ENCODE measurements at regions not wholly inside any gene's neighbourhood (a gene's known extent, or its start where the extent isn't known, plus 50 kb on each side); places are given as distances from the start of the nearest gene placed in this dataset.

DNA sequence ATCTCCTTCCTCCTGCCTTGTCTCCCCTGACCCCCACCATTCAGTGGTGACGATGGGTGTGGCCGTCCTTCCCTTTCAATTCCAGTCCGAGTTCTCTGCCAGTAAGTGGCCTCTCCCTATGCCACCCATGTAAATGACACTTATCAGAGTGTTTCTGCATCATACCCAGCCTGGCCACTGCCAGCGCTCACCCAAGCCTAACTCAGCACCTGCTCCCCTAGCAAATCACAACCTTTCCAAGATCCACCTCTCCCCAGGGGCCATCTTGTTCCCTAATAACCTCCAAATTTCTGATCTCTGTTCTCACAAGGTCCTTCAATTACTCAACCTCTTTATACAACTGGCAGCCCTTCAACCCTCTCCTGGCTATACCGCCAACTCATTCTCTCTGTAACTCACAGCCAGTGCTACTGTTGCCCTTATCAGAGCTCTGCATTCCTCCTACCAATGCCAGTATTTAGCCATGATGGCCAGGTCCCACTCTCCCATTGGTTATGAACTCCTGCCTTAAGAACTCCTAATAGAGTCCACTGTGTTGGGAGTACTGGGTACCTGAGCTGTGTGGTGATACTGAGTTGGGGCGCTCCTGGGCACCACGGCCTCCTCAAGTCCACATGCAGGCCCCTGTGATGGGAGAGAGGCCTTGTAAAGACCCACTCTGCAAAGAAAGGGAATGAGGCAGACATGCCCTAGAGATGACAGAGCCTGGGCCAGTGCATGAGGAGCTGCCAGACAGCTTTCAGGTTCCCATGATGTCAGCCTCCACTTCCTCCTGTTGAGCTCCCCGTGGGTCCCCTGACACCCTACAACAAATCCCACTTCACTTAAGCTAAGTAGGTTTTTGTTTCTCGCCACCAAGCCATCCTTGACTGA lies 187.4 kb upstream of the RREB1 start:
- no peak for DNase-seq

DNA sequence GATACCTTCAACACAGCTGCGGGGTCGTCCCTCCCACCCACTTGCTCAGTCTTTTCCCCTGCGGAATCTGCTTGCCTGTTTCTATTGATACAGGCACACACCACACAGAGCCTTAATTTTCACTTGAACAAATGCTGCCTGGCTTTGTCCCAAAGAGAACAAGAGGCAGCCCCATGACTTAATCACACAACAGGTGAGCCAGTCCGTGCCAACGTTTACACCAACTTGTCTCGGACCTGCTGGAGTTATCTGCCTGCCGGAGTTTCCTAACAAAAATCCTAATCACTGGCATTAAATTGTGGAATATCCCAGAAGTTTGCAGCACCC lies 186.8 kb upstream of the RREB1 start:
- no peak for DNase-seq

DNA sequence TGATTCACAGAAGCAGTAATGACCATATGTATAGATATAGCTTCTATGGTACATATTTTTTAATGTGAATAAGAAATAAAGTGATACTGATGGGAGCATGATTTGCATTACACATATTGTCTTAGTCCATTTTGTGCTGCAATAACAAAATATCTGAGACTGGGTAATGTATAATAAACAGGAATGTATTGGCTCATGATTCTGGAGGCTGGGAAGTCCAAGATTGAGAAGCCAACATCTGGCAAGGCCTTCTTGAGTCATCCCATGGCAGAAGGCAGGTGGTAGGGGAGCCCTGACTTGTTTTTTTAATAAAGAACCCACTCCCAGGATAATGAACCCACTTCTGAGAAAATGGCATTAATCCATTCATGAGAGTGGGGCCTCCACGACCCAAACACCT lies 185.6 kb upstream of the RREB1 start:
- no peak for DNase-seq

DNA sequence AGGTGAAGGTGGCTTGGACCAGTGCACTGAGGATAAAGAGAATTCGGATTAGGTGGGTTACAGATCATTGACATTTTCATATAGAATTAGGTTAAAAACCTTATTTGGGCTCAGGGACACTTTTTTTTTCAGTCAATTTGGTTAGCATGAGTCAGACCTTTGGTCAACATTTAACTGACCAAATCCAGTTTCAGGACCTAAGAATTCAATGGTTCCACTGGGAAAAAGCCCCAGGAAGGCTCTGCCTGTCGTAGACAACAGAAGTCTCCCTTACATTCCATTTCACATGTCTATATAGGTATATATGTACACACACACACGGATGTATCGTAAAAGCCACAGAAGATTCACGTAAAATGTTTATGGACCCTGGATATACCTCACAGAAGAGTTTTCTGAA lies 184.2 kb upstream of the RREB1 start:
- DNase-seq, result no peak

DNA sequence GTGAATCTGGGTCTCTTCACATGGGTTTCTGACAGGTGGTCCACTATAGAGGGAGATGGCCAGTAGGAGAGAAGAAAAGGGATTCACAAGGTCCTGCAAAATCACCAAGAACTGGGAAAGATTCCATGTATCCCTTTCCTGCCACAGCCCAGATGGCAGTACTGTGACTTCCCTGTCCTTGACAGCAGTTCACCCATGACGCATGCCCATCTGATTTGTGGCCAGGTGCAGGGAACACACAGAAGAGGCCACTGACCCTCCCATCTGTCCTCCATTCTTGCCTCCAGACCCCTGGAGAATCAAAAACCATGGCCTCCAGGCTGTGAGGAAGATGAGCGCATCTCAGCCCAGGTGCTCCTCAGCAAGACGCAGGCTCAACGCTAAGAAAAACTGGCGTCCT lies 183.1 kb upstream of the RREB1 start:
- DNase-seq, result no peak

DNA sequence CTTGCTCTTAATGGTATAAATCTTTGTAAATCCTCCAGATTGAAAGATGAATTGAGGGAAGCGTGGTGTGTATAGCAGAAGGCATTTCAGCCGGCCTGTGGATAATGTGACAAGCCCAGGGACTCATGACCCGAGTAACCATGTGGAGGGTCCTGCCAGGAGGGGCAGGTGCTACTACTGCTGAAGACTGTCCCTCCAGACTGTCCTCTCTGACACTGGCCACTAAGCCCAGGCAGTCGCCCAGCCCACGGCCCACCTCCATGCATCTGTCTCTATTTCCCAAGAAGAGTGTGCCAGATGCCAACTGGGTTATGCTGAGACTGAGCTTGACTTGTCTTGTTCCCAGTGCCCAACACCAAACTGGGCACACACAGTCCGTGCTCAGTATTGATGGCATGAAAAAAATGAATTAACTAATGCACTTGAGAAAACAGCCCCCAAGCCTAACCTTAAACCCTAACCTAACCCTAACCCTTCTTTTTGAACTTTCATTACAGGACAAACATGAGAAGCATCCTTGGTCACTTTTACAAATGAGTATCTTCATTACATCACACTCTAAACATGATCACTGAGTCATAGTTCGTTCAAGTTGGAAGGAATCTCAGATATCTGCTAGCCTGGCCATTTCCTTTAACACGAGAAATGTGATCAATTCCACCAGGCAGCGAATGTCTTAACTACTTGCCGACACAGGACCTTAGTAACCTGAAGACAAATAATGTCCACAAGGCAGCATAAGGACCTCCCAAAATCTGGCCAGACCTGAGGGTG lies 182.2 kb upstream of the RREB1 start:
- DNase-seq, result no peak

DNA sequence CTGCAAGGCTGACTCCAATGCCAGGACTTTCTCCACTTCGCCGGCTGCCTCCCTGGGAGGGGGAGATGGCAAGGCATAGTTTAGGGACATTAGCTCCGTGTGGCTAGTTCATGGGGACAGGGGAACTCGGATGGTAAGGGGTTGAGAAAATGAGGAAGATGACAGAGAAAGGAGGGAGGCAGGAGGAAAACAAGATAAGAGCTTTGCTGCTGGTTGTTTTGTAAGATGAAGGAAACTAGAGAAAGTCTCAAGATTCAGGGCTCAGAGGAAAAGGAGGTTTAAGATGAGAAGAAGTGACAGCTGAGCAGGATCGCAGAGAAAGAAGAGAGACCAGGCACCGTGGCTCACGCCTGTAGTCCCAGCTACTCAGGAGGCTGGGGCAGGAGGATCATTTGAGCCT lies 180.9 kb upstream of the RREB1 start:
- DNase-seq, result no peak

DNA sequence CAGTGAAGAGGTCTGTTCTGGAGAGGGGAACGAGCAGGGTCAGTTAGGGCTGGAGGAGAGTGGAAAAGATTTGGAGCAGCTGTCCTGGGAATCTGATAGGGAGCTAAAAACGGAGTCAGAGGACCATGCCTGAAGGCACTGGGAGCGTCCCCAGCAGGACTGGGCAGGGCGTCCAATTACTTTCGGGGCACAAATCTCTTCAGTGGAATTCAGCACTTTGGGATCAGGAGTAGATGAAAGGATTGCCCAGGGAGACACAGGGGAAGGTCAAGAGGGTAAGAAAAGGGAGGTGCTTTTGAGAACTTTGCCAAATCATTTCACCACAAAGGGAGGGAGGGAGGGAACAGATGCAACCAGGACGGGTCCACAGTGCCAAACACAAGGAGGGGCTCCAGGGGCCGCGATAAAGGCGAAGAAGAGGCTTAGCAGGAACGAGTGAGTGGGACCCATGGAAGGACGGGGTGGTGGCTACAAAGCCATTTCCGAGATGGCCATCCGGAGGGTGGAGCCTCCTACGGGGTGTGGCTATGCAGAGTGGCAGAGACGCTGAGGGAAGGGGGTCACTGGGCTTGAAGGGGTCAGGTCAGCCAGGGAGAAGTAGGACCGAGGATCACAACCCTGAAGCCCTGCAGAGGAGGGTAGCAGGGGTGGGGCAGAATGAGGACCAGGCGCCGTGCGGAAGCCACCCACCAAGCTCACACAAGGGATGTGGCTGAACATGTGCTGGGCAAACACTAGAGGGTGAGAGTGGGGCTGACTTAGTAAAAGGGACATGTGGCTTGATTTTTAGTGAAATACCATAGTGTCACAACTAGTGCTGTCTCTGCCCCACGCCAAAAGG lies 180.0 kb upstream of the RREB1 start:
- DNase-seq, result peak in 1 of 2 donors; percentile 33

DNA sequence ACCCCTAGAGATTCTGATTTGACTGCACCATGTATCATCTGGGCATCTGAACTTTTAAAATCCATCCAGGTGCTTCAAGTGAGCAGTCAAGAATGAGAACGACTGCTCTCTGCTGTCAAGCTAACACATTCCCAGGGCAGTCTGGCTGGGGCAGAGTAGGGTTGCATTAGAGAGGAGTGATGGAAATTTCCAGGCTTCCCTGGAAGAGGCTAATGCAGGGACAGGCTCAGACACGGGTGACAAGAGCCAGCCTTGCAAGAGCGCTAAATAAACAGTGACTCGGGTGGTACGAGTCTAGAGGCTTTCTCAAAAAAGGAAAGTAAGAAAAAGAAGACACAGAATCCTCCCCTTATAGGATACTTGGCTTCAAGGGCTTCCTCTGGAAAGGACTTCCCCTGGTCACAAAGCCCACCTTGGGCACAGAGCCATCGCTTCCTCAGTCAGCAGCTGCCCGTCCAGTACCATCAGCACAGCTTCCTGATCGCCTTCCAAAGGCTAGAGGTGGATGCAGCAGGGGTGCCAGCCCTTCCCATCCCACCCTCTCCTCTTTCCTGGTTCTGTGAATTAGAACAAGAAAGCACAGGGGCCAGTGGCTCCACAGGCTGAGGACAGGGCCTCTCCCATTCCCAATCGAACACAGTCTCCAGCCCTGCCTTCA lies 177.4 kb upstream of the RREB1 start:
- DNase-seq, result no peak

DNA sequence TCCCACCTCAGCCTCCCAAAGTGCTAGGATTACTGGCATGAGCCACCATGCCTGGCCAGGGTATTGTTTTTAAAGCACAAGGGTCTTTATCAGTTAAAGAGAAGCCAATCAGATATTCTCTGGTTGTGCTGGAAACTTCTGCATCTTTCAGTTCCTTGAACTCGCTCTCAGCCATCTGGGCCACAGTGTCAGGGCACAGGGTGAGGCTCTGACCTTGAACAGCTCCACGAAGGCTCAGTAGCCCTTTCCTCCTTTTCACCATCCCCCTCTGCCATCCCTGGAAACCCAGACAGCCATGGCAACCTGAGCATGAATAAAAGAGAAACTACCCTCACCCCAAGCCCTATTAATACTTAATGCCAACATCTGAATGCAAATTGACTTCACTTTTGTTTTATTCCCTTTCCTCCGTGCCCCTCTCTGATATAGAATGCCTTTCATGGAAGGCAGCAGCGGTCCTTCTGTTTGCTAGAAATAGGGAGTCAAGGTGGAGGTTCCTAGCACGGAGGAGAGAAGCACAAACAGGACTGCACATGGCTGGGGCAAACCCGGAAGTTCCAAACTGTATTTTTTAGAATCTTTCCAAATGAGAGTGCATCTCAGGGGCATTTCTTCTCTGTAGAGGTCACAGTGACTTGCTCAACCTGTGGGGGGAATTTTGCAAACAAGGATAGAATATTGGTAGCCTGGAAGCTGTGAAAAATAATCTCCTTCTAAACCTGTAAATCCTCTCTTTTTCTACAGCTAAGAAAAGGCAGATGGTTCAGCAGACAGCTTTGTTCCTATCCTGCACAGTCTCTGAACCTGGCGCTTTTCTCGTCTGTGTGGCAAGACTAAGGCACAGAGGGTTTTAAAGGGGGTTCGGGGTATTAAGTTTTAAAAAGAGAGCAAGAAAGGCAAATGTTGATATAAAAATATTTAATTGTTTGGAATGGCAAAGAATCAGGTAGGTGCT lies 176.4 kb upstream of the RREB1 start:
- DNase-seq, result no peak

DNA sequence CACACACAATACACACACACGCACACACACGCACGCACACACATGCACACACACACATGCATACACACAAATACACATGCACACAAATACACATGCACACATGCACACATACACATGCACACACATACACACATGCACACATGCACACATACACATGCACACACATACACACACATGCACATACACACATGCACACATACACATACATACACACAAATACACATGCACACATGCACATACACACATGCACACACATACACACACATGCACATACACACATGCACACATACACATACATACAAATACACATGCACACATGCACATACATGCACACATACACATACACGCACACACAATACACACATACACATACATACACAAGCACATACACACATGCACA lies 175.4 kb upstream of the RREB1 start:
- DNase-seq, result no peak

DNA sequence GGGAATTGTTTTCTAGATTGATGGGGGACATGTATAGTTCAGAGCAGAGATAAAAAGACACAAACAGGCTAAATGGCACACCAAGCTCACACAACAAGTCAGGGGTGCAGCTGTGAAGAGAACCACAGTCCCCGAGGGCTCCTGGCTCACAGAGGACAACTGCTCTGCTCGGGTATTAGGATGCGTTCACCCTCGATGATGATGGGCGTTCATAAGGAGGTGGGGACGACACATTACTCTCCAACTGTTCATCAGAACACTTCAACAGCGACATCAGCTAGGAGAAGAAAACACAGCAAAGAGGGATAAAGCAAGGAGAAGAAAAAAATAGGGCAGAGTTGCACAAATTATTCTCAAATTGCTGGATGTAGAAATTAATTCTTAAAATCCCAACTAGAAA lies 174.8 kb upstream of the RREB1 start:
- DNase-seq, result no peak

DNA sequence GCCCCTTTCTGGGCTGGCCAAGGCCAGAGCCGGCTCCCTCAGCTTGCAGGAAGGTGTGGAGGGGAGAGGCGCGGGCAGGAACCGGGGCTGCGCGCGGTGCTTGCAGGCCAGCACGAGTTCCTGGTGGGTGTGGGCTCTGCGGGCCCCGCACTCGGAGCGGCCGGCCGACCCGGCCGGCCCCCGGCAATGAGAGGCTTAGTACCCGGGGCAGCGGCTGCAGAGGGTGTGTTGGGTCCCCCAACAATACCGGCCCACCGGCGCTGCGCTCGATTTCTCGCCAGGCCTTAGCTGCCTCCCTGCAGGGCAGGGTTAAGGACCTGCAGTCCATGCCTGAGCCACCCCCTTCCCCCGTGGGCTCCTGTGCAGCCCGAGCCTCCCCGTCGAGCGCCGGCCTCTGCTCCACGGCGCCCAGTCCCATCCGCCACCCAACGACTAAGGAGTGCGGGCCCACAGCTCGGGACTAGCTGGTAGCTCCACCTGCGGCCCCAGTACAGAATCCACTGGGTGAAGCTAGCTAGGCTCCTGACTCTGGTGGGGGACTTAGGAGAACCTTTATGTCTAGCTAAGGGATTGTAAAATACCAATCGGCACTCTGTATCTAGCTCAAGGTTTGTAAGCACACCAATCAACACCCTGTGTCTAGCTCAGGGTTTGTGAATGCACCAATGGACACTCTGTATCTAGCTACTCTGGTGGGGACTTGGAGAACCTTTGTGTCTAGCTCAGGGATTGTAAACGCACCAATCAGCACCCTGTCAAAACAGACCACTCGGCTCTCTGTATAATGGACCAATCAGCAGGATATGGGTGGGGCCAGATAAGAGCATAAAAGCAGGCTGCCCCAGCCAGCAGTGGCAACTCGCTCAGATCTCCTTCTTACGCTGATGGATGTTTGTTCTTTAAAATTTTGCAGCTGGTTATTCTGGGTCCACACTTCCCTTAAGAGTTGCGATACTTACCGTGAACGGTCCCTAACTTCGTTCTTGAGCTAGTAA lies 167.4 kb upstream of the RREB1 start:
- DNase-seq, result no peak

DNA sequence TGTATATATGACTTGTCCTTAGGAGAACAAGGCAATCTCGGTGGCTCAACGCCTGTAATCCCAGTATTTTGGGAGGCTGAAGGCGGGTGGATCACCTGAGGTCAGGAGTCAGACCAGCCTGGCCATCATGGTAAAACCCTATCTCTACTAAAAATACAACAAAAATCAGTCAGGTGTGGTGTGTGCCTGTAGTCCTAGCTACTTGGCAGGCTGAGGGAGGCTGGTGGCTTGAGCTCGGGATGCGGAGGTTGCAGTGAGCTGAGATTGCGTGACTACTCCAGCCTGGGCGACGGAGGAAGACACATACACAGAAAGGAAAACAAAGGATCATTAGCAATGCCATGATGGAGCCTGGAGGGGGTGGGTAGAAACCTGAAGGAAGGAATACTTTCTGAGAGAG lies 166.6 kb upstream of the RREB1 start:
- no peak for DNase-seq

DNA sequence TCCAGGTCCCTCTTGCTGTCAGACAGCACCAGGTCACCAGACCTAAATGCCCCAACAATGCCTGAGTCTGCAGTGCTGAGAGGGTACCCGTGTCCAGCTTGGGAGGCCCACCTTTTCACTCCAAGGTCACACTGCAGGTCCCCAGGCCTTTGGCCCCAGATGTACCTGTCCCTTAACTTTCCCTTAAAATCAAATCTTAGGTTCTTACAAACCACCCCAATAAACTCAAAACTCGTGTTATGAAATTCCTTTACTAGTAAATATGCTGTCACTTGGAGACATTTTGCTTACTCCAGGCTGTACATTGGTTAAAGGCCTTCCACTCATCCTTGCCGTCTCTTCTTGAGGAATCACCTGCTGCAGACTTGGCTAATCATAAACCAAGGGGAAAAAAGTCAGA lies 165.7 kb upstream of the RREB1 start:
- DNase-seq, result no peak

DNA sequence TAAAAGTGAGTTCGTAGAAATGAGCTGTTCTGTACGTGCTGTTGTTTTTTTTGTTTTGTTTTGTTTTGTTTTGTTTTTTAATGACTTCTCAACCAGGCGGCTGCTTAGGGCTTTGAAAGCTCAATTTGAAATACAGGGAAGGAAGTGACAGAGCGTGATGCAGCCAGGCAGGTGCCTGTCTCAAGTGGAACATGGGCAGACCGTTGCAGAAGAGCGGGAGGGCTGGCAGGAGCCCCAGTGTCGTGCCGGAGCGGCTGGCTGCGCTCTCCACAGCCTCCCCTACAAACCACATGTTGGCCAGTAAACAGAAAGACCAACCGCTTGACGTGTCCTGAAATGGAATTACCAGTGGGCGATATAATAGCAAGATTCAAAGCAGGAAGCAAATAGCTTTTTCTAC lies 164.9 kb upstream of the RREB1 start:
- DNase-seq, result peak in 1 of 2 donors; percentile 30

DNA sequence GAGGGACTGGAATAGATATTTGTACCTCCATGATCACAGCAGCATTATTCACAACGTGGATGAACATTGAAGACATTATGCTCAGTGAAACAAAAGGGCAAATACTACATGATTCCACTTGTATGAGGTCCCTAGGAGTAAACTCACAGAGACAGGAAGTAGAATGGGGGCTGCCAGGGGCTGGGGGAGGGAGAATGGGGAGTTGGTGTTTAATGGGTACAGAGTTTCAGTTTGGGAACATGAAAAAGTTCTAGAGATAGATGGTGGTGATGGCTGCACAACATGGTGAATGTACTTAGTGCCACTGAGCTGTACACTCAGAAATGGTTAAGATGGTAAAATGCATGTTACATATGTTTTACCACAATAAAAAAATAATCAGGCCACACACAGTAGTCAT lies 164.3 kb upstream of the RREB1 start:
- no peak for DNase-seq

DNA sequence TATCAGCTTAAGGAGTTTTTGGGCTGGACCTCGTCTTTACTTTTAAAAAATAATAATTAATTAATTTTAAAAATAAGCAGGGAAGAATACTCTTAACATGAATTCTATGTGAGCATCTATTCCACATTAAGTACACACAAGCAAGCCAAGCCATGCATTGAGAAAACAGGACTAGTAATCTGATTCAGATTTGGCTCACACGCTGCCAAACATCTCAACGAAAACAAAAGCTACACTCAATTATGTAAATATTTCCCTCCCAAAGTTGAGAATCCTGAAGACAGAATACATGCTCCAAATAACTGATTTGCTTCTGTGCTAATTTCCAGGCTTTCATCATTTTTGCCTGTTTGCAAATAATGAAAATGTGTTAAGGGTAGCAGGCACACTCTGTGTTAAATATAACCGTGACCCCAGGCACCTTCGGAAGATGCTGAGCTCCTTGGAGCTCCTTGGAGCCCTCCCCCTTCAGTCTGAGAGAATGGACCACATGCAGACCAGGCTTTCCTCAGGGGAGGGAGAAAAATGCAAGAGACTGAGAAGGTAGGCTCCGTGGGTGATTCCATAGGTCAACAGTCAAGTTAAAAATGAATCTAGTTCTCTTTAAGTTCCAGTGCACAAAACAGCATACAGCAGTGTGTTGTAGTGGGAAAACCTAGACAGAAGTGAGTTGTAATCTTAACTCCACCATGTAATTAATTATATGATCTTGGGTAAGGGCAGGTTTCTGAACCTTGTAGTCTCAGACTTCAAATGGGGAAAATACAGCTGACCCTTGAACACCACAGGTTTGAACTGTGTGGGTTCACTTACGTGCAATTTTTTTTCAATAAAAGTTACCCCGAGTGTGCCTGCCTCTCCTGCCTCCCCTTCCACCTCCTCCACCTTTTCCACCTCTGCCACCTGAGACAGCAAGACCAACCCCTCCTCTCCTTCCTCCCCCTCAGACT lies 161.3 kb upstream of the RREB1 start:
- DNase-seq, result no peak

Measured in CD4-positive, alpha-beta T cell treated with Interleukin-4 for 1 hour (primary cell).